Vagina (tissue), 2 donors: ENCODE measurements at regions not wholly inside any gene's neighbourhood (a gene's known extent, or its start where the extent isn't known, plus 50 kb on each side); places are given as distances from the start of the nearest gene placed in this dataset.

ENCODE experiments used
- CTCF ChIP-seq, 3 experiments: fragments of 450-650 bp in 2 of 3; fragments of 200-600 bp in 1 of 3; sonication (generic) in 1 of 3; IDR thresholded peaks; one replicate each; pipeline ENCODE4 v1.5.1; 2017 to 2019; ENCODE audit warnings: antibody characterized with exemption in 3 of 3, mild to moderate bottlenecking in 2 of 3, moderate library complexity in 2 of 3
- POLR2A ChIP-seq, 2 donors: fragments of 450-650 bp; IDR thresholded peaks; one replicate each; pipeline ENCODE4 v1.6.1; 2017; ENCODE audit warnings: antibody characterized with exemption in 2 of 2, mild to moderate bottlenecking in 2 of 2, moderate library complexity in 2 of 2
- POLR2AphosphoS5 ChIP-seq, 2 donors: sonication (generic); formaldehyde crosslinking; IDR thresholded peaks; one replicate each; pipeline ENCODE4 v1.9.0; 2017; ENCODE audit warnings: antibody characterized with exemption in 2 of 2, mild to moderate bottlenecking in 2 of 2, low read depth in 1 of 2; ENCODE audit not compliant: insufficient read depth in 1 of 2

DNA sequence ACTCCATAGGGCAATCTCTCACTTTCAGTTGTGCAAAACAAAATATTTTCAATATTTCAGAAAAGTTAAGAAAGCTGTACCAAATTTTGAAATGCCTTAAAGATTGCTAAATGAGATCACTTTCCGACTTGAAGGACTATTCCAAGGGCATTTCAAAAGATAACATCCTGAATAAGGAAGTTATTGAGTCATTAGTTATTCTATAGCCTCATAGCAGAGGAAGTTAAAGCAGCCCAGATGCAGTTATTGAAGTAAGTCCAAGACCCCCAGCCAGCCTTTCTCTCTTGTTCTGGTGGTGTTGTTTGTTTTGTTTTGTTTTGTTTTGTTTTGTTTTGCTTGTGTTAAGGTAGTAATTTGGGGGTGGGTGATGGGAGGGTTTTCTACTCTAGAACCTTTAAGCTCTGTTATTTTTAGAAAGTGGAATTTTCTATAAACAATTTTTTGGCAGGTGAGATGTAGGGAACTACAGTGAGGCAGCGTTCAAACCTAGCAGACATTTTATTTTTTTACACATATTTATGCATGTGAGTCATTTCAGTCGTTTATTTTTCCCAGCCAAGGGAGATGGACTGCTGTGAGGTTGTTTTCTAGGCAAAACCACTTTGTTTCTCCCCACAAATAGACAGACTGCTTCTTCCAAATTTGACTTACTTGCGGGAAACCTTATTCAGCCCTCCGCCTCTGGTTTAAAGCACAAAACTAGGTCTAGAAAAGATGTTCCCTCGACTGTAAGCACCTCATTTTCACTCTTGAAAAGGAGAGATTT, 216.3 kb upstream of the ARPP21 start:
- TF ChIP-seq CTCF (IDR thresholded peaks at IDR 0.05) (no peak), POLR2A (IDR thresholded peaks at IDR 0.05) (no peak), POLR2AphosphoS5 (IDR thresholded peaks at IDR 0.05; ENCODE audit: insufficient read depth in 1 of 2, low read depth in 1 of 2) (no peak)
